ENCODE measurements at regions not wholly inside any gene's neighbourhood (a gene's known extent, or its start where the extent isn't known, plus 50 kb on each side); places are given as distances from the start of the nearest gene placed in this dataset.

DNA sequence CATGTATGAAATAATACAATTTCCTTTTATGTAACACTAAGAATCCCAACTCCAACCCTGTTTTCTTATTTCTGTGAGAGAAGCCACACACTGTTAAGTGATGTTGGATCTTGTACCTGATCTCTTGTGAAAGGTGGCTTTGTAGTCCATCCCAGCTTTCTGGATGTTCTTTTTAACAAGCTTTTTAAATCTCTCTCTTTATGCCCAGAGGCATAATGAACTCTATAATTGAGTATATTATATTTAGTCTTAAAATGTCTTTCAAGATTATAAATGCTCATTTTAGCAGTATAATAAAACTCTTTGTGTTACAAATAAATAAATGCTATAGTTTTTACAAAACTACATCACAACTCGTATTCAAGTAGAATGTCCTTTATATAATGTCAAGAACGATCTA is 922.1 kb downstream of the EPHA7 start:
- Histone ChIP-seq H3K4me1 (no peaks in the 10 kb centered on the region), H3K4me3 (no peak overlapping the region), H3K9me3 (no peaks in the 10 kb centered on the region), H3K36me3 (no peaks in the 10 kb centered on the region), H3K27ac (no peak overlapping the region), H3K27me3 (no peaks in the 10 kb centered on the region)
- ATAC-seq (no peak), FAIRE-seq (no peak), DNase-seq (no peak)
- TF ChIP-seq, protein P1, sequence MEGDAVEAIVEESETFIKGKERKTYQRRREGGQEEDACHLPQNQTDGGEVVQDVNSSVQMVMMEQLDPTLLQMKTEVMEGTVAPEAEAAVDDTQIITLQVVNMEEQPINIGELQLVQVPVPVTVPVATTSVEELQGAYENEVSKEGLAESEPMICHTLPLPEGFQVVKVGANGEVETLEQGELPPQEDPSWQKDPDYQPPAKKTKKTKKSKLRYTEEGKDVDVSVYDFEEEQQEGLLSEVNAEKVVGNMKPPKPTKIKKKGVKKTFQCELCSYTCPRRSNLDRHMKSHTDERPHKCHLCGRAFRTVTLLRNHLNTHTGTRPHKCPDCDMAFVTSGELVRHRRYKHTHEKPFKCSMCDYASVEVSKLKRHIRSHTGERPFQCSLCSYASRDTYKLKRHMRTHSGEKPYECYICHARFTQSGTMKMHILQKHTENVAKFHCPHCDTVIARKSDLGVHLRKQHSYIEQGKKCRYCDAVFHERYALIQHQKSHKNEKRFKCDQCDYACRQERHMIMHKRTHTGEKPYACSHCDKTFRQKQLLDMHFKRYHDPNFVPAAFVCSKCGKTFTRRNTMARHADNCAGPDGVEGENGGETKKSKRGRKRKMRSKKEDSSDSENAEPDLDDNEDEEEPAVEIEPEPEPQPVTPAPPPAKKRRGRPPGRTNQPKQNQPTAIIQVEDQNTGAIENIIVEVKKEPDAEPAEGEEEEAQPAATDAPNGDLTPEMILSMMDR (IDR thresholded peaks at IDR 0.05) = no peak
- 38 to 71% methylated on average over 2 of the region's 2 CpGs for WGBS, 2 donors
- intact Hi-C loops (cut with DNase I) = no loop called here

DNA sequence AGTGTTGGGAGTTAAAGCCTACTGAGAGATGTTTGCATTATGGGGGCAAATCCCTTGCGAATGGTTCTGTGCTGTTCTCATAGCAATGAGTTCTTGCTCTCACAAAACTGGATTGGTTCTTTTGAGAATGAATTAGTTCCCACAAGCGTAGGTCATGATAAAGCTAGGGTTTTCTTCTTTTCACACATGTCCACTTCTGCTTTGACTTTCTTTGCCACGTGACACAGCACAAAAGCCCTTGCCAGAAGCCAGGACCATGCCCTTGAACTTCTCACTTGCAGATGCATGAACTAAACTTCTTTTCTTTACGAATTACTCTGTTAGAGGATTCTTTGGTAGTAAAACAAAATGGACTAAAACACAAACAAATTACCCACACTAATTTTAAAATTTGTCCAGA is 922.8 kb downstream of the EPHA7 start:
- intact Hi-C loops (cut with DNase I) = no loop called here
- DNase-seq = no peak
- TF ChIP-seq, protein P1 (IDR thresholded peaks at IDR 0.05) = no peak
- no peaks in the 10 kb centered on the region for H3K27me3 ChIP-seq
- H3K9me3 ChIP-seq = no peaks in the 10 kb centered on the region
- H3K36me3 ChIP-seq = no peaks in the 10 kb centered on the region
- H3K4me3 ChIP-seq = no peak overlapping the region
- WGBS, 2 donors = 38 to 44% methylated on average over 4 of the region's 4 CpGs
- no peak overlapping the region for H3K27ac ChIP-seq
- FAIRE-seq = no peak
- no peaks in the 10 kb centered on the region for H3K4me1 ChIP-seq
- no peak for ATAC-seq

DNA sequence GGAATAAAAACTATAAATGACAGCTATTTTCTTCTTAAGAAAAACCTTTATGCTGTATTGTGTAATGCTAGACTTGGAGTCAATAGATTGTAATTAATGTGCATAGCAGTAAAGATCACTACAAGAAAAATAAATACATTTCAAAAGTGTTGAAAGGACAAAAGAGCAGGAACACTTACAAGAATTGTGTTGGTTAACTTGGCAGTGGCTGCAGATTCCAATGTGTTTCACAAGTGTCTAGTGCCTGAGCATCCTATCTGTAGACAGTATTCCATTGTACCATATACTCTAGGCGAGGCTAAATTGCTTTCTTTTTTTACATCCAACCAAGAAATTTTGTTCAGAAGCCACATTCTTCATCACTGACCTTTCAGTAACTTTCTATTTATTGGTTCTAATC is 924.1 kb downstream of the EPHA7 start:
- TF ChIP-seq, protein P1 (IDR thresholded peaks at IDR 0.05) = no peak
- Histone ChIP-seq H3K27me3 (no peaks in the 10 kb centered on the region), H3K36me3 (no peaks in the 10 kb centered on the region), H3K27ac (no peak overlapping the region), H3K9me3 (no peaks in the 10 kb centered on the region), H3K4me3 (no peak overlapping the region), H3K4me1 (no peaks in the 10 kb centered on the region)
- 39 to 42% methylated on average over 1 of the region's 1 CpG for WGBS, 2 donors
- ATAC-seq (no peak), FAIRE-seq (no peak), DNase-seq (no peak)
- intact Hi-C loops (cut with DNase I) = no loop called here

DNA sequence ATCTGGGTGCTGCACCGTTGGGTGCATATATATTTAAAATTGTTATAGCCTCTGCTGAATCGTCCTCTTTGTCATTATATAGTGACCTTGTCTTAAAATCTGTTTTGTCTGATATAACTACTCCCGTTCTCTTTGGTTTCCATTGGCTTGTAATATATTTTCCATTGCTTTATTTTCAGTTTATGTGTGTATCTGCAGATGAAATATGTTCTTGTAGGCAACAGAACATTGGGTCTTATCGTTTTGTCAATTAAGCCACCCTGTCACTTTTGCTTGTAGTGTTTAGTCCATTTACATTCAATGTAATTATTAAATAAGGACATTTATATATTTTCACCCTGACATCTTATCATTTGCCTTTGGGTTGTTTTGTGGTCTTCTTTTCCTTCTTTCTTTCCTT is 933.9 kb downstream of the EPHA7 start:
- no peak for FAIRE-seq
- Histone ChIP-seq H3K4me3 (no peak overlapping the region), H3K9me3 (no peaks in the 10 kb centered on the region), H3K27ac (no peak overlapping the region), H3K27me3 (no peaks in the 10 kb centered on the region), H3K36me3 (no peaks in the 10 kb centered on the region), H3K4me1 (no peaks in the 10 kb centered on the region)
- no peak for DNase-seq
- no peak for ATAC-seq
- 56 to 74% methylated on average over 4 of the region's 4 CpGs for WGBS, 2 donors
- TF ChIP-seq, protein P1 (IDR thresholded peaks at IDR 0.05) = no peak
- intact Hi-C loops (cut with DNase I) = no loop called here

DNA sequence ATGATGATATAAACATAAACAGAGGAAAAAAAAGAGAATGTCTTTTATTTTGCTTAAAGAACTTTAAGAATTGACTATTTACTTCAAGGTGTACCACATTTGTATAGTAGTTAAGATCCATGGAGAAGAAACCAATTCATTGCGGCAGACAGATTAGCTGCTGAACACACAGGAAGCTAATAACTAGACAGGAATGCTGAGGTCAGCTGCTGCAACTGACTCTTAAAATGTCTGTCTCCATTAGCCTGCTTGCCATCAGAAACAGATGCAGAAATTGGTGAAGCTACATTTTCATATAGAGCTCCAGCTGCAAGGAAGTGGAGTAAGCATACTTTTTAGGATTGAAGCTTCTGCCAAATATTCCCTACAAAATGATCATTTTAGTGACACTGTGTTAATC is 939.5 kb downstream of the EPHA7 start:
- Histone ChIP-seq H3K4me1 (no peaks in the 10 kb centered on the region), H3K4me3 (no peak overlapping the region), H3K36me3 (no peaks in the 10 kb centered on the region), H3K27ac (no peak overlapping the region), H3K9me3 (no peaks in the 10 kb centered on the region), H3K27me3 (no peaks in the 10 kb centered on the region)
- DNase-seq = no peak
- no peak for ATAC-seq
- no peak for FAIRE-seq
- TF ChIP-seq, protein P1 (IDR thresholded peaks at IDR 0.05) = no peak
- WGBS, 2 donors = 43 to 47% methylated on average over 1 of the region's 1 CpG
- intact Hi-C loops (cut with DNase I) = no loop called here
